MG63 (cell line): ENCODE measurements at regions not wholly inside any gene's neighbourhood (a gene's known extent, or its start where the extent isn't known, plus 50 kb on each side); places are given as distances from the start of the nearest gene placed in this dataset.

Experiments used
- DNase-seq: peaks from one replicate; pipeline ENCODE4 v3.0.0-alpha.2; 2020
- H3K27me3 ChIP-seq: fragments of 250-450 bp; sonication (Bioruptor Pico); 2 replicates; pipeline ENCODE4 v1.5.1; 2020; ENCODE audit warnings: mild to moderate bottlenecking, moderate library complexity
- H3K36me3 ChIP-seq: fragments of 250-450 bp; sonication (Bioruptor Pico); 2 replicates; pipeline ENCODE4 v1.5.1; 2020; ENCODE audit warnings: mild to moderate bottlenecking, moderate library complexity
- H3K4me3 ChIP-seq: fragments of 250-450 bp; sonication (Bioruptor Pico); 2 replicates; pipeline ENCODE4 v1.5.1; 2020; ENCODE audit warnings: mild to moderate bottlenecking, moderate library complexity
- H3K9me3 ChIP-seq: fragments of 250-450 bp; sonication (Bioruptor Pico); 2 replicates; pipeline ENCODE4 v1.5.1; 2020; ENCODE audit warnings: mild to moderate bottlenecking, moderate library complexity

DNA sequence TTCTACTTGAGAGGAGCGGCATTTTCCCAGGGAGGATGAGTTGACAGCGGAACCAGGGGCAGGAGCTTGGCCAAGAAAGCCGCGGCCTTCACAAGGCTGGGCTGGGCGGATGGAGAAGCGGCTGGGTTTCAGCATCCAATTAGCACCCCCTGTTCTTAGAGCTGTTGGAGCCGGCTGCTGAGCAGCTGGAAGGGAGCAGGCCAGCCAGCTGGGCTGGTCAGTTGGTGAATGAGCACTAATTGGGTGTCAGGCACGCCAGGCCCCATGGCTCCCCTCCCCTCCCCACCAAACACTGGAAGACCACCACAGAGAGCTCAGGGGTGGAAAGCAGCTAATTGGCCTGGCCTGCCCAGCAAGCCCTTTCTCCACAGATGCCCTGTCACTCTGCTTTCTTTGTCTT is 245.6 kb downstream of the RRAGC start:
- no peaks in the 10 kb centered on the region for H3K36me3 ChIP-seq
- no peak for DNase-seq
- no peak overlapping the region for H3K4me3 ChIP-seq
- no peaks in the 10 kb centered on the region for H3K9me3 ChIP-seq
- no peaks in the 10 kb centered on the region for H3K27me3 ChIP-seq

DNA sequence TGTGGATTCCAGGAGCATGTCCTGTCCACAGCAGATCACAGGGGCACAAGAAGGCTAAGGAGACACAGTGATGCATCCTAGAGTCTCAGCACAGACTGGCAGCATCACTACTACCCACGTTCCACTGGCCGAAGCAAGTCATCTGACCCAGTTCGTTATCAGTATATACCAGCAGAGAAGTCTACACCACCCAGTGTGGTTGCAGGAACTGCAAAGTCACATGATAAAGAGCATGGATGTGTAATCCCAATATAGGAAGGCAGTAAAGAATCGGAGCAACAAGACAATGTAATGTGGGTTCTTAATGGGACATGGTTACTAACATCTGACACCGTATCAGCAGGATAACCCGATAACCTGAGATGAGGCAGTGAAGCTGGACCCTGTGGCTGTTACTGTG is 246.6 kb downstream of the RRAGC start:
- DNase-seq, result no peak
- Histone ChIP-seq H3K4me3 (no peak overlapping the region), H3K36me3 (no peaks in the 10 kb centered on the region), H3K27me3 (no peaks in the 10 kb centered on the region), H3K9me3 (no peaks in the 10 kb centered on the region)

DNA sequence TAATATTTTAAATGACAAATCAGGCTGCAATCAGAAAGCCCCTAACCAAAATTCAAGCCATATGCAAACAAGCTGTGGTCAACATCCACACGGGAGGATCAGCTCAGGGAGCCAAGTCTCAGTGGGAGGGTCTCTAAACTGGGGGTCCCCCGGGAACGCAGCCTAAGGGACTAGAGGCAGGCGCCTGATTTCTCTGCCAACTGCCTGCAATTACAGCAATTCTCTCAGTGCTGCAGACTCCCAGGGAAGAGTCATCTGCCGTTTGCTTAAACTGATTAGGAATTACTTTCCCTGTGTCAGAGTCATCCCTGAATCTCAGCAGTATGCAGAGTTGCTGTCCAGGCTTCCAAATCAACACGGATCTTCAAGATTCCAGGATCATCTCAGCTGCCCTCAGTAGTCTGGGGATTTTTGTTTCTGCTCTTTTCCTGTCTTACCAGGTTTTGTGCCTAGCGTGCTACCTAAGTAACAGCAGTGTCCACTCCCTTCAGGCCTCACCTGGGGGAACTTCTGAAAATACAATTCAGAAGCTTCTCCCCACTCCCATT is 247.8 kb downstream of the RRAGC start:
- H3K36me3 ChIP-seq, result no peaks in the 10 kb centered on the region
- no peak for DNase-seq
- no peaks in the 10 kb centered on the region for H3K9me3 ChIP-seq
- H3K4me3 ChIP-seq, result no peak overlapping the region
- no peaks in the 10 kb centered on the region for H3K27me3 ChIP-seq

DNA sequence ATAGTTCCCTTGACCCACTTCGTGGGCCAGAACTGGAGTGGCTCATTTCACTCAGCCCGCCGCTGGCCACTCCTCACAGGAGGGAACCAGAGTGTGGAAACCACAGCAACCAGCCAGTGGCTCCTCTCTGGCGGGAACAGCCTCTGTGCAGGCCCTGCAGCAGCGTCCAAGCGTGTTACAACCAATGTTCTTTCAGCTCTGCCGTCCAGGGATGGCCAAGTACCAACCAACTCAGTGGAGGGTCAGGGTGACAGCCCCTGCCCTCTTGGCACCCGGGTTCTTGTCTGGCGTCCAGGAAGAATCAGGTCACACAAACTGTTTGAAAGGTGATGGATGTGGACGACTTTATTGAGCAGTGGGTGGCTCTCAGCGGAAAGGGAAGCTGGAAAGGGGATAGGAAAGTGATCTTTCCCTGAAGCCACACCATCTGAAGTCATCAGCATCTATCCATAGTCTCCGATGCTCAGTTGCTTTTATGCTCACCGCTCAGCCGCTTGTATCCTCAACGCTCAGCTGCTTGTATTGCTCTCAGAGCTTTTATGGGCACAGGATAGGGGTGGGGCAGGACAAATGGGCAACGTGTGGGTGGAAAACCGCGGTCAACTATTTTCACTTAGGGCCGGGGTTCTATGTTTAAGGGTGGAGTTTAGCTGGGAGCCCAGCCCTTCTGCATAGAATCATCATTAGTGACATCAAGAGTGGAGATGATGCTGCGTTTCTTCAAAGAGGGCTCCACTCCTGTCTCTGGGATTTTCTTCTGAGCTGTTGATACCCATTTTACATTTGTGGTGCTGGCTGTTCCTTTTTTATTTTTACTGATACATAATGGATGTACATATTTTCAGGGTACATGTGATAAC is 250.2 kb downstream of the RRAGC start:
- Histone ChIP-seq H3K27me3 (no peaks in the 10 kb centered on the region), H3K36me3 (no peaks in the 10 kb centered on the region), H3K9me3 (no peaks in the 10 kb centered on the region), H3K4me3 (no peak overlapping the region)
- DNase-seq, result no peak

DNA sequence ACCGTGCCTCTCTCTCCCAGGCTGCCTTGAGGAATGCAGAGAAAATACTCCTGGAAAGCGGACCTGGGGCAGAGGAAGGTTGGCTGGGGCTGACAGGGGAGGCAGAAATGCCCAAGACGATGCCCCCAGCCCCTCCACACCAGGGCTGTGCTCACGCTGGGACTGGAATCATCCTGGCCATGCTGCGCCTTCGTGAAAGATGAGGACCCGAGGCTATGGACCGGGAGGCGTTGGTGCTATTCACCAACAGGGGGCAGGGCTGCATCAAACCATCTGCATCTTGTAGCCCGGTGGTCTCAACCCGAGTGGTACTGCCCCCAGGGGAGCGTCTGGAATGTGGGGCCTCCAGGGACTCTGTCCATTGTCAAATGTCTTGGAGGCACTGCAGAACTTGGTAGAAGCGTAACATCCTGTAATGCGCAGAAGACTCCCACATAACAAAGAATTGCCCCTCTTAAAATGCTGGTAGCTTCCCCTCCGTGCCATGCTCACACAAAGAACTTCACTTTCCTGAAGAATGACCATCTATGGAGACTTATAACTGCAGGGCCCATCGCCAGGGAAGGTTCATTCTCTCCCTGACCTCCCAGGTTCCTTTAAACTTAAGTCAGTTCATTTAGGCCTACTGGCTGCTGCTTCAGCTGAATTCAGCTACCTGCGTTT is 251.2 kb downstream of the RRAGC start:
- peak; percentile 9 for DNase-seq
- no peak overlapping the region for H3K4me3 ChIP-seq
- no peaks in the 10 kb centered on the region for H3K36me3 ChIP-seq
- H3K9me3 ChIP-seq, result no peaks in the 10 kb centered on the region
- H3K27me3 ChIP-seq, result no peaks in the 10 kb centered on the region

DNA sequence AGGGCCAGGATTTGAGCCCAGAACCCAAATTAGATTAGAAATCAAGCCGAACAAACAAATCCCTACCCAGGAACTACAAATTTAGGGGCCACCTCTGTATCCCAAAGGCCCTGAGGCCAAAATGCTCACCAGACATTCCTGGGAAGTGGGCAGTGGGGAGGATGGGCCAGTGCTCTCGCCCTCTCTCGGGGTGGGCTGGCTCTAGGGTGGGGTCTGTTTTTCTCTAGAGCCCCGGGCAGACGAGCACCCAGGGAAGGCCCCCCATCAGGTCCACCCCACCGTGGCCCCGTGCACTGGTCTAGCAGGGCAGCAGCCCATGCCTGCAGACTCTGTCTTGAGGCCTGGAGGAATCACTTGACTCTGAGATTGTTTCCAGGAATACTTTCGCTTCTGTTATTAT is 252.0 kb downstream of the RRAGC start:
- DNase-seq, result no peak
- no peaks in the 10 kb centered on the region for H3K36me3 ChIP-seq
- H3K27me3 ChIP-seq, result no peaks in the 10 kb centered on the region
- H3K9me3 ChIP-seq, result no peaks in the 10 kb centered on the region
- no peak overlapping the region for H3K4me3 ChIP-seq

DNA sequence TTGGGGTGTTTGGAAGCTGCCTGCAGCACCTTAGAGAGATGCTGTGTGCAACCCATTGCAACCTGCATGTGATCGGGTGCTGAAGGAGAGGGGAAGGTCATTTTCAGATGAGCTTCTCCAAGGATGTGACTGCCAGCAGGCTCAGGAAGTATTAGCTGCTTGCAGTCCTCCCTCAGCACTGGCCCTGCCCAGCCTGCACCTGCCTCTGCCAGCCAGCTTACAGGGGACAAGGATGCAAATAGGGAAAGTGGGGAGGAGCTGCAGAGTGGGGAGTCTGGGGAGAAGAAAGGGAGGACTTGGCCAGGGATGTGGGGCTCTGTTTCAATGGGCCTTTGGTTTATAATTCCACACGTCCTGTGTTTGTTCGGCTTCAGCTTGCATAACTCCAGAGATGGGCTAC is 254.5 kb downstream of the RRAGC start:
- no peak for DNase-seq

DNA sequence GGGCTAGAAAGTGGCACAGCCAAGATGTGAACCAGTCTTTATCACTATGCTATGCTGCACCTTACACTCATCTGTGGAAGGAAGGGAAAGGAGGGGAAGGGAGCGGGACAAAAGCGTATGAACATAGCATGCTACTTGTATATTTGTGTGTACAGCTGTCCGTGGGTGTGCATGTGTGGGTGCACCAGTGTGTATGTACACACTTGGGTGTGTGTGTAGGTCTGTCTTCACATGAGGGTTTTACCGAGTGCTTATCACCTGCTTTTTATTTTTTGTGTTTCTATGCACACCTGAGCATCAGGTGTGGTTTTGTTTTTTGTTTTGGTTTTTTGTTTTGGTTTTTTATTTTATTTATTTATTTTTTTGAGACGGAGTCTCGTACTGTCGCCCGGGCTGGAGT is 255.7 kb downstream of the RRAGC start:
- Histone ChIP-seq H3K36me3 (no peaks in the 10 kb centered on the region), H3K27me3 (no peaks in the 10 kb centered on the region; the same call in 1 of the 2 replicates), H3K9me3 (no peaks in the 10 kb centered on the region), H3K4me3 (no peak overlapping the region)
- DNase-seq, result no peak

More for the DNA sequence above, 254.5 kb downstream of the RRAGC start:
- H3K4me3 ChIP-seq, result no peak overlapping the region
- H3K36me3 ChIP-seq, result no peaks in the 10 kb centered on the region
- H3K9me3 ChIP-seq, result no peaks in the 10 kb centered on the region
- no peaks in the 10 kb centered on the region for H3K27me3 ChIP-seq

DNA sequence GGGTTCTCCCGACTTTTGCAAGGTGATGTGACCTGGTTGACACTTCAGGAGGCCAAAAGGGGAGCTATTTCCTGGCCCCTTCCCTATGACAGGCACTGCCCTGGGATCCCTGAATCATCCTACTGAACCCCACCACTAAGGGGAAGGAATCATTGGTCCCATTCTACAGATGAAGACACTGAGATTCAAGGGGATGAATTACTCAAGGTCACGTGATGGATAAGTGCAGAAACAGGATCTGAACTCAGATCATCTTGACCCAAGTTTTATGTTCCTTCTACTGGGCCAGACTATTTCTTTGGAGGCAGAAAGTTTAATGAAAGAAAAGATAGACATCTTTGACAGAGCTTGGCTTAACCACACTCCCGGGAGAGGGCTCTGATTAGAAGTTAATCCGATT is 258.7 kb downstream of the RRAGC start:
- Histone ChIP-seq H3K4me3 (no peak overlapping the region), H3K36me3 (no peaks in the 10 kb centered on the region), H3K9me3 (no peaks in the 10 kb centered on the region), H3K27me3 (no peaks in the 10 kb centered on the region; the same call in 1 of the 2 replicates)
- DNase-seq, result no peak

DNA sequence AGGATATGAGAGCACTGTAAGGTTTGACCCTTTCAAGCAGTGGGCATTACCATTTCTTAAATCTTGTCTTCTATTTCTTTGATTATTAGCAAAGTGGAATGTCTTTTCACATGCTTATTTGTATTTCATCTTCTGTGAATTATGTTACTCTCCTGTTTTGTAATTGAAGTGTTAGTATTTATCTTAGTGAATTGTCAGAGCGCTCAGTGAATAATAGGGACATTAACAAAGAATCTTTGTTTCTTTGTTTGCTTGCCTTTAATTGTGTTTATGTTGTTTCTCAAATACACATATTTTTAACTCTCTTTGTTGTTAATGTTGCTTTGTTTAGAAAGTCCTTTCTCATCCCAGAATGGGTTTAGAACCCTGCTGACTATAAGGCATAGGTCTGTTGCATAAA is 259.3 kb downstream of the RRAGC start:
- no peaks in the 10 kb centered on the region for H3K36me3 ChIP-seq
- no peak for DNase-seq
- H3K9me3 ChIP-seq, result no peaks in the 10 kb centered on the region
- H3K4me3 ChIP-seq, result no peak overlapping the region
- no peaks in the 10 kb centered on the region; the same call in 1 of the 2 replicates for H3K27me3 ChIP-seq

DNA sequence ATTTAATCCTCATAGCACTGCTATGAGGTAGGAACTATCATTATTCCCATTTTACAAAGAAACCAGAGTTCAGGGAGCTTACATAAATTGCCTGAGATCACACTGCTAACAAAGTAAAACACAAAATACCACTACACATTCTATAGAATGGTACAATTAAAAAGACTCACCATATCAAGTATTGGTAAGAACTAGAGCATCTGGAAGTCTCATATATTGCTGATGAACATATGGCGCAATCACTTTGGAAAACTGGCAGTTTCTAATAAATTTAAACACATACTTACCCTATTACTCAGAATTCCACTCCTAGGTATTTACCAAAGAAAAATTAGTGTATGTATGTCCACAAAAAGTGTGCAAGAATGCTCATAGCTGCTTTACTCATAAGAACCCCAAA is 261.5 kb downstream of the RRAGC start:
- DNase-seq, result no peak
- H3K4me3 ChIP-seq, result no peak overlapping the region
- H3K9me3 ChIP-seq, result no peaks in the 10 kb centered on the region
- no peaks in the 10 kb centered on the region for H3K36me3 ChIP-seq
- H3K27me3 ChIP-seq, result no peaks in the 10 kb centered on the region; the same call in 1 of the 2 replicates

DNA sequence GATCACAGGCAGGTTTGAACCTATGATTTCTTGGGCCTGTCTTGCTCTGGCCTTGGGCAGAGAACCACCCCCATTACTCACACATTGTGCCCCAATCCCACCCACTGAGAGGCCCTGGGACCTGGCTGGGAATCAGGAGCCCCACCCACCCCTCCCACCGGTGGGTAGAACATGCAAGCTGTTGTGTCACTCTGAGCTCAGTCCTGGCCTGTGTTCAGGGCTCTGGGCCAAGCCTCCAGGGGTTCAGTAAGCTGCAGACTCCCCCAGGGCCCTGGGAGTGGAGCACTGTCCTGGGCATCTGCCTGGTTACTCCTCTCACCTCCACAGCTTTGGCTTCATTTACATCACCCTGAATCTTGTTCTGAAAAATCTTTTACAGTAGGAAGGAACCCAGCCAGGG is 270.5 kb downstream of the RRAGC start:
- DNase-seq, result peak; percentile 96
- no peaks in the 10 kb centered on the region for H3K27me3 ChIP-seq
- no peak overlapping the region for H3K4me3 ChIP-seq
- H3K36me3 ChIP-seq, result no peaks in the 10 kb centered on the region
- H3K9me3 ChIP-seq, result peaks cover 7% of the 10 kb centered on the region

DNA sequence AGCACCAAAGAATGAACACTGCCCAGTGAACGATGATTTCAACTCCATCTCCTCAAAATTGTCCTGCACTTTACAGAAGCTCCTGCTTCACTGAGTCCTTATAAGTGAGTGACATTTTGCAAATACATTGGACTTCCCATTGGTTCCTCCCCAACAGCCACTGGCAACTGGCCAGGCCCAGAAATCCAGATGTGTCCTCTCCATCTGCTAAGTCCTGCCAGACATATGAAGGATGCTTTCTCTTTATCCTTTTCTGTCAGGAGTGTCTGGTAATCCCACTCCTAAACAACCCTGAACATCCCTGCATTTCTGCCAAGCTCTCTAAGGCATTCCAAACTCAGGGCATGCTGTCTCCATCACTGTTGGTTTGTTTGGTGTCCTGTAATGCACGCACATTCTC is 271.8 kb downstream of the RRAGC start:
- no peak overlapping the region for H3K4me3 ChIP-seq
- DNase-seq, result no peak
- no peaks in the 10 kb centered on the region for H3K27me3 ChIP-seq

DNA sequence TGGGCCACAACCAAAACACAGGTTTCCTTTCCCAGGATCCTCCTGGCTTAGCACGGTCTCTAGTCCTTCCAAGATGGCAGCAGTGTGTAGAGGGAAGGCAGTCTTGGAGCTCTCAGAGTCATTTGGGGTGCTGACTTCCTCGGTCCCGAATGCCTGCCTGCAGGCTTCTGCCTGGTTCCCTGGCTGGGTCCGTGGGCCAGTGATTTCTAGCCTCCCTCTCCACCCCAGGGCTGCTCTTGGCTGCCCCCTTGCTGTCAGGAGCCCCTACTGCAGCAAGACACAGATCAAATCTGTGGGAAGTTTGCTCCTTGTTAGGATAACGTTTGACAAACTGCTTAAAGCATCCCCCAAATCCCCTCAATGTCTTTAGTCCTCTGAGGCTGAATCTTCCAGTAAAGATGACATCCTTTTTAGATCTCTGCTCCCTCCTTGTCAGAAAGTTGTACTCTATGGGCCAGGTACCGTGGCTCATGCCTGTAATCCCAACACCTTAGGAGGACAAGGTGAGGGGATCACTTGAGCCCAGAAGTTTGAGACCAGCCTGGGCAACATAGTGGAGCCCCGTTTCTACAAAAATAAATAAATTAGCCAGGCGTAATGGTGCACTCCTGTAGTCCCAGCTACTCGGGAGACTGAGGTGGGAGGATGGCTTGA is 272.5 kb downstream of the RRAGC start:
- DNase-seq, result peak; percentile 11
- Histone ChIP-seq H3K27me3 (no peaks in the 10 kb centered on the region), H3K36me3 (no peaks in the 10 kb centered on the region), H3K4me3 (no peak overlapping the region), H3K9me3 (peaks cover 6% of the 10 kb centered on the region)

More for the DNA sequence above, 271.8 kb downstream of the RRAGC start:
- Histone ChIP-seq H3K36me3 (no peaks in the 10 kb centered on the region), H3K9me3 (peaks cover 7% of the 10 kb centered on the region)

DNA sequence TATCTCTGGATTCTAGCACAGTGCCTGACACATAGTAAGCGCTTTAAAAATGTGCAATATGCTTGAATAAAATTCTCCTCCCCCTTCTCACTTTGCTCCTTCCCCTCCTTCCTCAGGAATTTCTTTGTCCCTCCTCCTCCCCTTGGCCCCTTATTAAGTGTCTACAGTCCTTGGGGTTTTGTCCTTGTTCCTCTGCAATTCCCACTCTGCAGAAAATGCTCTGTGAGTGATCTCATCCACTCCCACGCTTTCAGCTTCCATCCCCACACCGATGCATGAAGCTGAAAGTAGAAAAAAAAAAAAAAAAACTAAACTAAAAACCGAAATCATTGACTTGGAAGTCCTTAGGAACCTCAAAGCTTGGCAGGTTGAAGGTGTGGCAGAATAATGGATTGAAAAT is 273.6 kb downstream of the RRAGC start:
- Histone ChIP-seq H3K9me3 (no peaks in the 10 kb centered on the region), H3K36me3 (no peaks in the 10 kb centered on the region), H3K27me3 (no peaks in the 10 kb centered on the region), H3K4me3 (no peak overlapping the region)
- no peak for DNase-seq

DNA sequence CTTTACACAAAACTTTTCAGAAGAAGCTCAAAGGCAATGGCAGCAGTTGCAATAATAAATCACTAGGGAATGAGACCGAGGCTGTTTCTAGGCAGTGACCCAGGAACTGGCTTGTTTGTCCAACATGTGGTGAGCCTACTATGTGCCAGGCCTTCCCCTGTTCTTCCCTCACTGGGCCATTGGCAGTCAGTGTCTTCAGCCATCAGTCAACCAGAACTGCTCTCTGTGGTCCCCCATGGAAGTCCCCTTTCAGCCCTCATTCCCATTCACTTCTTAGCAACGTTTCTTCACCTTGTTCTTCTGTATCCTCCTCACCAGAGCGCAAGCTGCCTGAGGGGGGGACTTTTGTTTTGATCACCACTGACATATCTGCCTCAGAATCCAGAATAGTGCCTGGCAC is 274.1 kb downstream of the RRAGC start:
- H3K9me3 ChIP-seq, result no peaks in the 10 kb centered on the region
- DNase-seq, result no peak
- no peaks in the 10 kb centered on the region for H3K27me3 ChIP-seq
- H3K36me3 ChIP-seq, result no peaks in the 10 kb centered on the region
- H3K4me3 ChIP-seq, result no peak overlapping the region
